ENCODE measurements at regions not wholly inside any gene's neighbourhood (a gene's known extent, or its start where the extent isn't known, plus 50 kb on each side); places are given as distances from the start of the nearest gene placed in this dataset.
A peak's percentile ranks its signal among the peaks of the same experiment; 100 is the strongest.

GRCh38 chr4:42751587-42751986, 94.7 kb upstream of the ATP8A1 start:
- intact Hi-C loops (cut with DNase I, micrococcal nuclease): no loop called here
- no peak for DNase-seq
- ATAC-seq: no peak

- no peak for DNase-seq
- no peak for ATAC-seq
- intact Hi-C loops (cut with DNase I, micrococcal nuclease): no loop called here
Observed at GRCh38 chr4:42750856-42751255, 94.0 kb upstream of the ATP8A1 start.

- intact Hi-C loops (cut with DNase I, micrococcal nuclease): no loop called here
- ATAC-seq: peak; percentile 45
- DNase-seq: no peak
Observed at GRCh38 chr4:42750091-42750490, 93.2 kb upstream of the ATP8A1 start.

DNA sequence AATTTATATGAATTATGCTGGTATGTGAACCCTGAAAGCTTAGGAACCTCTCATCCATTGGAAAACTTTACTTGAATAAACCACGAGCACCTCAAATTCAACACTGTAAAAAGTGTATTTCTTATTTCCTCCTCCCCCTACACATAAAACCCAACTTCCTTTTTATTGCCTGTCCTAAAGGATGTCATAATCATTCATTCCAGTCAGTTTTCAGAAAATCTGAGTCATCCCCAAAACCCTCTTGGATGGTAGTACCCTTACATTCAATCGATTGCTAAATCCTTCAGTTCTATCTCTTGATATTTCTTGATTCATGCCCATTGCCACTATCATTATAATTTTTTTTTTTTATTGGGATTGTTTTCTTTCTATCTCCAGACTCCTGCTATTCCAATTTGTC, 91.1 kb upstream of the ATP8A1 start:
- no peak for DNase-seq
- no peak for ATAC-seq
- intact Hi-C loops (cut with DNase I, micrococcal nuclease): loop anchor here in 1 of 2 donors (10.0 kb wide), 1 partner anchor 183 kb away; no protein-coding TSS in a partner anchor

DNA sequence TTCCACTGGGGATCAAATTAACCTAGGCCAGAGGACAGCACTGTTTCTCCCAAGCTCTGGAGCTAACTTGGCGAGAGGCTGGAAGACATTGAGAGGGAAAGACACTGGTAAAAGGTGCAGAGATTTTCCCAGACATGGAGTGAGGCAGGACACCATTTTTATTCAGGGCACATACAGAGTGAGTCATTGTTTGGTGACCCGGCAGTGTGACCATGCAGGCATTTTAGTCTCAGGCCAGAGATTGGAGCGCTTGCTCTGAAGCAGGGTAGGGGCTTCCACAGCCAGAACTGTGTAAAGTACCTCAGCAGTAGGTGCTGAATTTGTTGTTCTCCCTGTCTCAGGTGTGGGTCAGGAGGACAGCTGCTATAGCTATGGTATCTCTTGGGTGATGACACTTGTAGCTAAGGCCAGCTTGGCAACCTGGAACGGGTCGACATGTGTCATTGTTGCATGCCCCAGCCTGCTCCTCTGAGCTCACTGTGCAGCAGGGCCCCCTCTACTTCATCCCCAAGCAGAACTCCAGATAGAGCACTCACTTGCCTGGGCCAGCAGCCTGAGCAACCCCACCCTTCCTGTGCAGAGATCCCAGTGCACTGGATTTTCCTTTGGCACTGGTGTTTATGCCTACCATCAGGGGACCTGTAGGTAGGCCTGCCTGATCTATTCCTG, 79.8 kb upstream of the ATP8A1 start:
- intact Hi-C loops (cut with DNase I, micrococcal nuclease): no loop called here
- ATAC-seq (no peak), DNase-seq (no peak)

- no peak for DNase-seq
- ATAC-seq: no peak
- intact Hi-C loops (cut with DNase I, micrococcal nuclease): no loop called here
Observed at GRCh38 chr4:42733380-42733779, 76.5 kb upstream of the ATP8A1 start.

DNA sequence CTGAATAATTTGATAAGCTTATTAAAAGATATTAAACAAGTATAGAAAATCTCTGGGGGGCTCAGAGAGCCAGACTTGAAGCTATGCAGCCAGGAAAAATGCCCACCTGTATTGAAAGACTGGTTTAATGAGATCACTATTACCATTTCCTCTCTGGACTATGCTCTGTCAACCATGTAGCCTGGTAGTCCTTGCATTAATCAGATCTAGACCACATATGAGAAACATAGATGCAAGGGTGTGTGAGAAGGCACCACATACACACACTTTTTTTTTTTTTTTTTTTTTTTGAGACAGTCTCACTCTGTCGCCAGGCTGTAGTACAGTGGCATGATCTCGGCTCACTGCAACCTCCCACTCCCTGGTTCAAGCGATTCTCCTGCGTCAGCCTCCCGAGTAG, 75.9 kb upstream of the ATP8A1 start:
- intact Hi-C loops (cut with DNase I, micrococcal nuclease): no loop called here
- no peak for DNase-seq
- no peak for ATAC-seq

DNA sequence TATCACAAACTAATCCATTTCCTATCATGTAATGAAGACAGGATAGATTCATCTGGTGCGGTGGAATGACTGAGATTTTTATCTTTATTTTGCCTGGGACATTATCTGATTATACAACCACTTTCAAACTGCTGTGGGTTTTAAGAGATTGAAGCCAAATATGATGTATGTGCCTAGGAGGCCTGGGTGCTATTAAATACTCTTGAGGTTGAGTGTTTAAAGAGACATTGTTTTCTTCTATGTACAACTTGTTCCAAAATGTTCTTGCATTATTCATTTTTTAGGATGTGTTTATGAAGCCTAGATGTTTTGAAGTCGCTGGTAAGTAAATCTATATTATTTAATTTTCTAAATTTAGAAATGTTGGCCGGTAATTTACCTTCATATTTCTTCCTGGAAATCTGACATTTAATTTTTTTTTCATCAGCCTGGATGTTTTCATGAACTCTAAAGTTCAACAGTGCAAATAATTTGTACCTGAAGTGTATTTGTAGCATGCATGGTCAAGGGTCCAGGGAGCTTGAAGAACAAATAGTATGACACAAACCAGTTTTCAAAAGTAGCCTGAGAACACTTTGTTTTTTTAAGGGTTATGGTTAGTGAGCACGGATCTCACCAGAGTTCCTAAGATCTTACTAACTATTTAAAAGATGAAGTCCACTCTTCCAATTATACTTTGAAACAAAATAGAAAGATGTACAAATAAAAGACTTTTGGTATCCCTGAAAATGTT, 72.8 kb upstream of the ATP8A1 start:
- intact Hi-C loops (cut with DNase I, micrococcal nuclease): no loop called here
- ATAC-seq (no peak), DNase-seq (no peak)

- intact Hi-C loops (cut with DNase I, micrococcal nuclease): no loop called here
- ATAC-seq (no peak), DNase-seq (no peak)
Observed at GRCh38 chr4:42724451-42724850, 67.5 kb upstream of the ATP8A1 start.

DNA sequence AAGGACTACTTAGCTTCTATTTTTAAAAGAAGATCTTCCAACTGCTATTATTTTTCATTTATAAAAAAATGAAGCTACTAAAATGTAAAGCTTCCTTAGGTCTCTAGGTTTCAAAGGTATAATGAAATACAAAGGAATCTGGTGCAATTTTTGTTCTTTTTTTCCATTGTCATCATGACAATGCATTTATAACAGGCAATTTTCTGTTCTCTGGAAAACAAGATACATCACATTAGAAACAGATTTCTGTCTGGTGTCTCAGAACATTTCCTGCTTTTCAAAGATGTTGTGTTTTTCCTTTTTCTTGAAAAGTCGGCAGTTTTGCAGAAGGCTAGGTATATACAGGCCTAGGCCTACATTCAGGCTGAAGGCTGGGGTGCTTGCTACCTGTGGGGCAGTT, 63.6 kb upstream of the ATP8A1 start:
- ATAC-seq: no peak
- intact Hi-C loops (cut with DNase I, micrococcal nuclease): no loop called here
- DNase-seq: no peak

GRCh38 chr4:42719257-42719656, 62.4 kb upstream of the ATP8A1 start:
- intact Hi-C loops (cut with DNase I, micrococcal nuclease): no loop called here
- no peak for DNase-seq
- ATAC-seq: no peak

GRCh38 chr4:42718336-42718735, 61.4 kb upstream of the ATP8A1 start:
- no peak for DNase-seq
- intact Hi-C loops (cut with DNase I, micrococcal nuclease): no loop called here
- ATAC-seq: no peak

- intact Hi-C loops (cut with DNase I, micrococcal nuclease): no loop called here
- DNase-seq: no peak
- ATAC-seq: no peak
Observed at GRCh38 chr4:42716996-42717395, 60.1 kb upstream of the ATP8A1 start.

DNA sequence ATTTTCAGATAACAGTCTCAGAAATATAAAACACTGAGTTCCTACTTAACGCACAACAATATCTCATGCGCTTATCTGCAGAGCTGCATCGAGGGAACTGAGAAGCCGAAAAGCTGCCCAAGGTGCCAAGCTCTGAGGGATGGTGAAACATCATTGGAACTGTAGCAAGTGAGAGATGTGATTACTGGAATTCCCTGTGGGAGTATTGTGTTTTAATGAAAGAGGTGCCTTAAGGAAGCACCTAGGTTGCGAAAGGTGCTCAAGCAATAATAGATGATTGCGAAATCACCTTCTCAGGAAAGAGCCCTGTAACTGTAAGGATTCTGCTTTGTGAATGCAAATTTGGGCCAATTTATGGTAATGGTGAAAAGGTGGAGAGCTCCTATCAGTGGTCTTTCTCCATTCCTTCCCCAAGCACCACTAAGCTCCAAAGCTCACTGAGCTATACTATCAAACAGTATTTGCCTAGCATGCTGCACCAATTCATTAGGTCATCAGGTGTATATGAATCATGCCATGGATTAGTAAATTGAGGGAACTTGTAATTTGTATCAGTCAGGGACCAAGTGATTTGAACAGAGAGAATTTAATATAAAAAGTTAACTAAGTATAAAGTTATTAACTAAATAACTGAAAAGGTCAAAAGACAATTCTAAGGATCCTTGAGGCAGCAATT, 59.0 kb upstream of the ATP8A1 start:
- DNase-seq: no peak
- no peak for ATAC-seq
- intact Hi-C loops (cut with DNase I, micrococcal nuclease): no loop called here

GRCh38 chr4:42713391-42713790, 56.5 kb upstream of the ATP8A1 start:
- intact Hi-C loops (cut with DNase I, micrococcal nuclease): no loop called here
- ATAC-seq (no peak), DNase-seq (no peak)

- DNase-seq: no peak
- intact Hi-C loops (cut with DNase I, micrococcal nuclease): no loop called here
- ATAC-seq: no peak
Observed at GRCh38 chr4:42712854-42713253, 55.9 kb upstream of the ATP8A1 start.

- DNase-seq (no peak), ATAC-seq (no peak)
- intact Hi-C loops (cut with DNase I, micrococcal nuclease): no loop called here
Observed at GRCh38 chr4:42711496-42711895, 54.6 kb upstream of the ATP8A1 start.

DNA sequence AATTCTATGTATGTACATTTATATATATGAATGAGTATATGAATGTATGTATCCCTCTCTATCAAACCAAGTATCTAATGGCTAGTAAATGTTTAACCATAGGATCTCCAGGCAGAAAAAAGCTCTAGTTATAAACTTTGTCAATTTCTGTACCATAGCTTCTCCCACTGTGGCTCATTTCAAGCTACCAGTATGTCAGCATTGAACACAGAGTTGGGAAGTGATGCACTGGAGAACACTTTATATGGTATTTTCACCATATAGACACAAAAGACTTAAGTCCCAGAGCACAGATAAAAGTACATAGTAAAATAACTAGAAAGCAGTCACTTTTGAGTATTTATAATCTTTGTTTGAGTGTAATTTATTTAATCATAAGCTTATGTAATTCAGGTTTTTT, 53.9 kb upstream of the ATP8A1 start:
- no peak for ATAC-seq
- no peak for DNase-seq
- intact Hi-C loops (cut with DNase I, micrococcal nuclease): no loop called here

- intact Hi-C loops (cut with DNase I, micrococcal nuclease): no loop called here
- no peak for ATAC-seq
- no peak for DNase-seq
Observed at GRCh38 chr4:42710329-42710728, 53.4 kb upstream of the ATP8A1 start.

DNA sequence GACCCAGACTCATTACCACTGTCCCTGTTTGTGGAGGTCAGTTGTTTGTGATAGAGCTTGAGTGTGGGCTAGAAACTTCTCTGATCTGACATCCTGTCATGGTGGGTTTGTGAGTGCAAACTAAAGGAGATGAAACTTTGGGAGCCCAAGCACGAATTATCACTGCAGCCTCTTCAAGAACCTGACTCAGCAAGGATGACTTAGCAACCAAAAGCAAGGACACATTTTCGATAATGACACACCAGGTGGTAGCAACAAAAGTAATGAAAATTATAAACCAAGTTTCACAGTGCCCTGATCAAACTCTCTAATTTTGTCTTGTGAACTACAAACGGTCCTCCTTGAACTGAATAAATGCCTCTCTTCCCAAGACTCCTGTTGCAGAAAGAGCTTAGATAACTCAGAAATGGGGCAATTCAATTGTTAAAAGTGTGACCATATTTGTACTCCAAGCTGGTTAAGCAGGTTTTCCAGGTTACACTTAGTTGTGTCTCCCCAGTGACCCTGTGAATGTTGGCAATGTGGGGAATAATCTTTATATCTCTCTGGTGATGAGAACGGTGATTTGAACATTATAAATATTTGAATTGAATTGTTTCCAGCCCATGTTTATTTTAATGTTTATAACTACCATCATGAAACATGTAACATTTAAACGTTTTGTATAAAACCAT, 52.6 kb upstream of the ATP8A1 start:
- intact Hi-C loops (cut with DNase I, micrococcal nuclease): no loop called here
- no peak for ATAC-seq
- no peak for DNase-seq
